ENCODE measurements at regions not wholly inside any gene's neighbourhood (a gene's known extent, or its start where the extent isn't known, plus 50 kb on each side); places are given as distances from the start of the nearest gene placed in this dataset.

- Histone ChIP-seq H3K9me3 (ENCODE audit: control insufficient read depth, low read length) (peaks cover 9% of the 10 kb centered on the region), H3K4me3 (ENCODE audit: low read length) (no peak overlapping the region), H3K27me3 (ENCODE audit: control insufficient read depth, insufficient read depth, low read length, poor library complexity, severe bottlenecking) (no peaks in the 10 kb centered on the region), H3K4me1 (ENCODE audit: control insufficient read depth, insufficient read depth, low read length) (no peaks in the 10 kb centered on the region), H3K9ac (ENCODE audit: extremely low read depth, low read length, poor library complexity, severe bottlenecking) (no peak overlapping the region), H3K36me3 (ENCODE audit: control insufficient read depth, insufficient read depth, low read length) (no peaks in the 10 kb centered on the region), H3K27ac (ENCODE audit: low read depth, low read length) (no peak overlapping the region)
- no peaks in the 10 kb centered on the region for H3K27me3 Mint-ChIP-seq (ENCODE audit: insufficient read depth)
- no peak overlapping the region for H3K27ac Mint-ChIP-seq
- no peak for TF ChIP-seq CTCF (conservative IDR thresholded peaks at IDR 0.05)
- H3K36me3 Mint-ChIP-seq (ENCODE audit: low read depth) = peaks cover 2% of the 10 kb centered on the region
- H3K4me1 Mint-ChIP-seq = no peaks in the 10 kb centered on the region
- WGBS, 2 experiments (ENCODE audit: insufficient coverage in 1 of 2, insufficient read length in 1 of 2) = 94% methylated on average over 2 of the region's 2 CpGs
- no peak overlapping the region for H3K4me3 Mint-ChIP-seq
- peaks cover 11% of the 10 kb centered on the region for H3K9me3 Mint-ChIP-seq
- DNase-seq = no peak
Observed at GRCh38 chr2:171228826-171229225, 68.1 kb upstream of the TLK1 start.

- Histone ChIP-seq H3K27ac (ENCODE audit: low read depth, low read length) (no peak overlapping the region), H3K27me3 (ENCODE audit: control insufficient read depth, insufficient read depth, low read length, poor library complexity, severe bottlenecking) (no peaks in the 10 kb centered on the region), H3K4me3 (ENCODE audit: low read length) (no peak overlapping the region), H3K36me3 (ENCODE audit: control insufficient read depth, insufficient read depth, low read length) (no peaks in the 10 kb centered on the region), H3K9ac (ENCODE audit: extremely low read depth, low read length, poor library complexity, severe bottlenecking) (no peak overlapping the region), H3K4me1 (ENCODE audit: control insufficient read depth, insufficient read depth, low read length) (no peaks in the 10 kb centered on the region), H3K9me3 (ENCODE audit: control insufficient read depth, low read length) (peaks cover 10% of the 10 kb centered on the region)
- WGBS, 2 experiments (ENCODE audit: insufficient coverage in 1 of 2, insufficient read length in 1 of 2) = 88 to 90% methylated on average over 1 to 2 of the region's 2 CpGs
- Mint-ChIP-seq H3K36me3 (ENCODE audit: low read depth) (peaks cover 2% of the 10 kb centered on the region), H3K27ac (no peak overlapping the region), H3K4me1 (no peaks in the 10 kb centered on the region), H3K27me3 (ENCODE audit: insufficient read depth) (no peaks in the 10 kb centered on the region), H3K4me3 (no peak overlapping the region), H3K9me3 (peaks cover 13% of the 10 kb centered on the region)
- TF ChIP-seq CTCF (conservative IDR thresholded peaks at IDR 0.05) = no peak
- no peak for DNase-seq
Observed at GRCh38 chr2:171227066-171227782, 66.5 kb upstream of the TLK1 start.

GRCh38 chr2:171226461-171226860 lies 65.8 kb upstream of the TLK1 start:
- H3K27me3 Mint-ChIP-seq (ENCODE audit: insufficient read depth) = no peaks in the 10 kb centered on the region
- H3K9me3 Mint-ChIP-seq = peaks cover 13% of the 10 kb centered on the region
- peaks cover 10% of the 10 kb centered on the region for H3K9me3 ChIP-seq (ENCODE audit: control insufficient read depth, low read length)
- H3K9ac ChIP-seq (ENCODE audit: extremely low read depth, low read length, poor library complexity, severe bottlenecking) = no peak overlapping the region
- no peak overlapping the region for H3K27ac ChIP-seq (ENCODE audit: low read depth, low read length)
- DNase-seq = no peak
- H3K4me1 ChIP-seq (ENCODE audit: control insufficient read depth, insufficient read depth, low read length) = no peaks in the 10 kb centered on the region
- no peaks in the 10 kb centered on the region for H3K27me3 ChIP-seq (ENCODE audit: control insufficient read depth, insufficient read depth, low read length, poor library complexity, severe bottlenecking)
- peaks cover 2% of the 10 kb centered on the region for H3K36me3 Mint-ChIP-seq (ENCODE audit: low read depth)
- no peak for TF ChIP-seq CTCF (conservative IDR thresholded peaks at IDR 0.05)
- H3K4me3 ChIP-seq (ENCODE audit: low read length) = no peak overlapping the region
- no peaks in the 10 kb centered on the region for H3K36me3 ChIP-seq (ENCODE audit: control insufficient read depth, insufficient read depth, low read length)
- H3K27ac Mint-ChIP-seq = no peak overlapping the region
- H3K4me3 Mint-ChIP-seq = no peak overlapping the region
- H3K4me1 Mint-ChIP-seq = no peaks in the 10 kb centered on the region

Data from endodermal cell (in vitro differentiated cells).